ENCODE measurements at regions not wholly inside any gene's neighbourhood (a gene's known extent, or its start where the extent isn't known, plus 50 kb on each side); places are given as distances from the start of the nearest gene placed in this dataset.

DNA sequence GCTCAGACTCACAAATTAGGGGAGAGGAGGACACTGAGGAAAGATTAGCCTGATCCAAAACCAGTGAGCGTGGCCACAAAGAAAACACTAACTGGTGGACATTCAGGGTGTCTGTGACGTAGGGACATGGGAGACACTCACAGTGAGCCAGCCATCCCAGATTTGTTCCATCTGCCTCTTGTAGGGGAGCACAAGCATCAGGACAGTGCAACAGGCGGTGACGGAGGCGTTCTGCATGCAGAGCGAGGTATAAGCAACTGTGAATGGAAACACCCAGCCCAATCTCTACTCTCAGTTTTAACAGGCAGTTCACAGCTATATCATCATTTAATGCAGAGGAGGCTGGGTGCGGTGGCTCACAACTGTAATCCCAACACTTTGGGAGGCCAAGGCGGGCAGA is 52.8 kb upstream of the TOMM7 start:
- TF ChIP-seq, protein P1, sequence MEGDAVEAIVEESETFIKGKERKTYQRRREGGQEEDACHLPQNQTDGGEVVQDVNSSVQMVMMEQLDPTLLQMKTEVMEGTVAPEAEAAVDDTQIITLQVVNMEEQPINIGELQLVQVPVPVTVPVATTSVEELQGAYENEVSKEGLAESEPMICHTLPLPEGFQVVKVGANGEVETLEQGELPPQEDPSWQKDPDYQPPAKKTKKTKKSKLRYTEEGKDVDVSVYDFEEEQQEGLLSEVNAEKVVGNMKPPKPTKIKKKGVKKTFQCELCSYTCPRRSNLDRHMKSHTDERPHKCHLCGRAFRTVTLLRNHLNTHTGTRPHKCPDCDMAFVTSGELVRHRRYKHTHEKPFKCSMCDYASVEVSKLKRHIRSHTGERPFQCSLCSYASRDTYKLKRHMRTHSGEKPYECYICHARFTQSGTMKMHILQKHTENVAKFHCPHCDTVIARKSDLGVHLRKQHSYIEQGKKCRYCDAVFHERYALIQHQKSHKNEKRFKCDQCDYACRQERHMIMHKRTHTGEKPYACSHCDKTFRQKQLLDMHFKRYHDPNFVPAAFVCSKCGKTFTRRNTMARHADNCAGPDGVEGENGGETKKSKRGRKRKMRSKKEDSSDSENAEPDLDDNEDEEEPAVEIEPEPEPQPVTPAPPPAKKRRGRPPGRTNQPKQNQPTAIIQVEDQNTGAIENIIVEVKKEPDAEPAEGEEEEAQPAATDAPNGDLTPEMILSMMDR (optimal IDR thresholded peaks at IDR 0.05 in 1 of 3, IDR thresholded peaks at IDR 0.05 in 1 of 3, conservative IDR thresholded peaks at IDR 0.05 in 1 of 3; ENCODE audit: extremely low read depth in 1 of 3, insufficient read depth in 2 of 3, low read length in 3 of 3), result no peak
- TF ChIP-seq EZH2 (IDR thresholded peaks at IDR 0.05; ENCODE audit: low read length), result no peak
